HG03025 (cell line): ENCODE measurements at regions not wholly inside any gene's neighbourhood (a gene's known extent, or its start where the extent isn't known, plus 50 kb on each side); places are given as distances from the start of the nearest gene placed in this dataset.

Experiments used
- ATAC-seq: cut with Tn5 transposase; IDR thresholded peaks from one replicate; pipeline ENCODE4 v1.9.1; 2021; ENCODE audit warnings: mild to moderate bottlenecking, moderate library complexity; ENCODE audit not compliant: unreplicated experiment, low FRiP score

DNA sequence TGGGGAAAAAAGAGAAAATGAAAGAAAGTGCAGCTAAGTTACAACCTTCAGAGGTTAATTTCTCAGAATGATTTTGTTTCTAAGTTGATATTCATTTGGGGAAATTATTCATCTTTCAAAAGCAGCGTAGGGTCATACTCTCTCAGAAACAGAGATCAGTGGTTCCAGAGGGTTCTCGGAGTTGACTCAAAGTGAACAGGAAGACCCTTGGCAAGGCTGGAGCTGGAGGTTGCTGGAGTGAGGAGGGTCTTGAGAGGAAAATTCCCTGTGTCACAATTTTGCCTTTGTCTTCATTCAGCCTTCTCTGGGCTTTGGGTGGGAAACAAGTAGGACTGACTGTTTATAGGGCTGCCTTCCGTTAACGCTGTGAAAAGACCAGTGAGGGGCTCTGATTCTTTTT is 168.2 kb downstream of the ICOS start:
- no peak for ATAC-seq

DNA sequence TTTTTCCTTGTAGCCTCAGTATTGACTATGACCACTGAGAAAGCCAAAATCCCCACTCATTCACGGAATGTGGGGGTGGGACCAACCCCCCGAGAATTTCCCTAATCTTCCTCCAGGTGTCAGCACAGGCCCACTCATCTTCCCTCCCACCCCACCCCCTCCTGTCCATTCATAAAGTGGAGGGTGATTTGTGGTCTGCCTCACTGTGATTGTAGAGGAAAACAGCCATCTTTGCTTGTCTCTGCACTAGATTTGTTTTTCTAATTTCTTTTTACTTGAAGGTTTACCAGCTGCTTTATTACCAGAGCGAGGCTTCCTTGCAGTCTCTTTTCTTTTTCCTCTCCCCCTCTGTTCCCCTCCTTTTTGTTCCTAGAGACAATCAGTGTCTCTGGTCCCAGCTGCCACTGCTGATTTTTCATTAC is 171.8 kb downstream of the ICOS start:
- ATAC-seq: no peak

DNA sequence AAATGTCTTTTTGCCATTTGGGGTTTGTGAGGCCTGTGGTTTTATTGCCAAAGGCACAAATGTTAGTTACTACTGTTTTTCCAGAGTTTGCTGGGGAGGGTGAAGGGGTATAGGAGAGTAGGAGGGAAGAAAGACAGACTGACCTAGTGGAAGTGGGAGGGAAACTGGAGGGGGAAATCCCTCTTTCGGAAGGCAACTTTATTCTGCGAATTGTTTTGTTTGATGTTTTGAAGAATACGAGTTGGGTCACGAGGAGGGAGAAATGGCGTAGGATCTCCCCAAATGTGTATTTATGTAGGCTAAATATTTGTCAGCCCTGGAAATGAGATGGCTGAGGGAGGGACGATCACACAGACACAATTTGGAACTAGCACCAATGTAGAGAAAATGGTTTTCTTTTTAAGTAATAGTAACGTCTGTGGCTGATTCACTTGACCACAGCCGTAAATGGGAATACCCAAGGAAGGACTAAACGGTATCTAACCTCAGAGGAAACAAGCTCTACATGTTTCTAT is 172.3 kb downstream of the ICOS start:
- ATAC-seq: no peak

DNA sequence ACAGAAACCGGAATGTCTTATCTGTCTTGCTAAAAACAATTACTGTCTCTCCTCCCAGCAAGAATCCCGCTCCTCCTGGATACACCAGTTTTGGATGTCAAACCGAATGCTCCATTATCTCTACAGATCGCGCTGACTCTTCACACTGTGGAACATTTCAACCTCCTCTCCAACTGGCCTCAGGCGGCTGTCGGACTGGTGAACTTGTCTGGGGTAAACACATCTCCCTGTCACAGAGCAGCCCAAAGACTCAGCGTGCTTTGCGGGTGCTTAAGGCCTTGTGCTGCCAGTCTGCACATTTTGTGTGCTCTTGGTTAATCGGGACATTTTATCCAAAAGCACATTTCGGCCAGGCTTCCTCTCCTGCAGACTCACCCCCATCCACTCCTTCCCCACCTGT is 173.1 kb downstream of the ICOS start:
- ATAC-seq: no peak

DNA sequence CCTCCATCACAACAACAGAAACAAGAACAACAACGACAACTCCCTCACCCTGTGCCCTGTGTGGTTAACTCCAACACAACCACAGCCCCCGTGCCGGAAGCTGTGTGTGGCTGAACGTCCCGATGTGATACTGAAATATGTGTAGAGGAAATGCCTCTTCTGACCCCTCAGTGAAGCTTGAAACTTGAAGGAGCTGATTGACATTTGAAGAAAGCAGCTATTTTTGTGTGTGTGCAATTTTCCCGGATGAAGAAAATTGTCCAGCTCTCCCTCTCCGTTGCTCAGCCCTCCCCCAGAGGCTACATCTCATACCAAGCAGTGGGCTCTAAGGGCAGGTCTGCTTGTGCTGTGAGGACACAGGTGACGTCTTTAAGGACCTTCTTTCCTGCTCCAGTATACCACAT is 173.8 kb downstream of the ICOS start:
- peak; percentile 81 for ATAC-seq

DNA sequence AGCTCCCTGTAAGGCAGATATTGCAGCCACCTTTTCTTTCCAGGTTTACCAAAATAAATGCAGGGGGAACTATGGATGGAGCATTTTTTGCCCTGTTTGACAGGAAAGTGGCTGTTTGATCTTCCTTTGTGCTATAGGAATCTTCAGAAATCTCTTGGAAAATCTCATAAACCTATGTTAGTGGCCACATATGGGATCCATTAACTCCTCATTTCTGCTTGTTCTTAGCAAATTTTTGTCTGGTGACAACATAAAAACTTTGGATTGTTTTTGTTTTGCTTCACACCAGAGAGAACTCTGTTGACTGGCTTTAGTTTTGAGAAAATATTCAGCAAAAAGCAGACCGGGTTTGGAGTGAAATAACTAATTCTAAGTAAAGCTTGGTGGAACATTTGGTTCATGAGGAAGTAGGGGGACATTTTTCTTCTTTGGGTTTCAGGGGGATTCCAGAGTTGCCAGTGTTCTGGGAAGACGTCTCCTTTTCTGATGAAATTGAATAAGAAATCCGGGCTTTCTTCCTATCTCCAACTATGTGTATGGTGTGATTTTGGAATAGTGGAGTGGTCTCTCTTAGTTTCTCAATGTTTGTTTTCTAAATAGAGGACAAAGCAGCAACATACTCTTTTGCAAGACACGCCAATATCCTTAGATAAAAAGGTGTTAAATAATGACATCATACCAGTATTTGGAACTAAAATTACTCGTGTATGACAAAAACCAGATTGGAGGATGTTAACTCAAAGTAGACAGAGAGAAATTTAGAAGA is 174.4 kb downstream of the ICOS start:
- ATAC-seq: no peak

DNA sequence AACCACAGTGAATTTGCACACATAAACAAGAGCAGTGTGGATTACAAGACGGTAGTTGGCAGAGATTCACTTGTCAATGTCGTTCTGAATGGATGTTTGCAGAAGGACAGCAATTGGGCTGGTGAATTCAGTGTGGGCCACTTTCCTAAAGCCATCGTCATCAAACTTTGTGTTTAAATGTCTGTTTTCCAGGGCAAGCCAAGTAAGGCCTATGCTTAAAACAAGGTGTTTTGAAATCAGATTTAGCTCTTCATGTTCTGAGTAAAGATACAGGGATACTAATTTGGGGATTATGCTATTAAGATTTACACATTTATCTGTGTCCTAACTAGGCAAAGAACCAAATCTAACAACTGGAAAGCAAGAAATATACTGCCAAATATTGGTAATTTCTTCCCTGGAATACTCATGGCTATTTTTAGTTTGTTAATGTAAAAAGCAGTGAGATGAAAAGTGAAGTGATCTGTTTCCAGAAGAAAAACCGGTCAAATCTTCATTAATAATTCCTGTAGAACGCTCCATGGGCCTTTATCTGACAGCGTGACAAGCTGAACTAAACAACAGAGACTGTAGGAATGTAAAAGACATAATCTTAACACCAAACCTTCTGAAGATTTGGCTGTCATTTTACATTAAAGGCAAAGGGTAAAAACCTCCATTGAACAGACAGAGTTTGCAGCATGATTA is 175.7 kb downstream of the ICOS start:
- no peak for ATAC-seq

DNA sequence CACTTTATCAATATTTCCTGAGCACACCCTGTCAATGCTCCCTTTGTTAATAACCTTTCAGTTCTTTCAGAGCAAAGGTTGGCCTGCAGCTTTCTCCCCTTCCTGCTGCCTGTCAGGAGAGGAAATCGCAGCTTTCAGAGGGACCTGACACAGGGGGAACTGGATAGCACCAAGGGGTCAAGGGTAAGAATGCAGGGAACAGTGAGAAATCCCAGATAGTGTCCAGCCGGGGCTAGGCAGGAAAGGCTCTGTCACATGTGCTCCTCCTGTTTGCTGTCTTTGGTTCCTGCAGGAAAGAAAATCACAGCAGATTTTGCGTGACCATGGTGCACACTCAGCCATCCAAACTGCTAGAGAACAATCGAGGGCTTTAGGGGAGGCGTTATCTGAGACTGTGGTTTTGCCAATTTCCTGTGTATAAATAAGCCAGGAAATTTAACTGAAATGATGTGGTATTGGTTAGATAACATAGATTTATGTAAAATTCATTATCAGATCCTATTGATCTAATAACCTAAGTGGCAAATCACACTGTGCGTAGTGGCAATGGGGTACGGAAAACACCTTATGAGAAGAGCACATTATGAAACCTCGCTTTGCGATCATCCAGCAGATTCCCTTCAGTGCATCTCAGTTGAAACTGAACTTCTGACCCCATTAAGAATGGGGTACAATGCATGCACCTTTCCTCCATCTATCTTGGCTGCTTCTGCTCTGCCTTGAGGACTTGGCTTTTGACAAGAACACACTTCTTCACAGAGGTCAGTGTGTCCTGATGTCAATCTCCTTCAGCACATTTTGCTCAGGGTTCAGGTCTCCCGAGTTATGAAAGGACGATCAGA is 178.0 kb downstream of the ICOS start:
- no peak for ATAC-seq

DNA sequence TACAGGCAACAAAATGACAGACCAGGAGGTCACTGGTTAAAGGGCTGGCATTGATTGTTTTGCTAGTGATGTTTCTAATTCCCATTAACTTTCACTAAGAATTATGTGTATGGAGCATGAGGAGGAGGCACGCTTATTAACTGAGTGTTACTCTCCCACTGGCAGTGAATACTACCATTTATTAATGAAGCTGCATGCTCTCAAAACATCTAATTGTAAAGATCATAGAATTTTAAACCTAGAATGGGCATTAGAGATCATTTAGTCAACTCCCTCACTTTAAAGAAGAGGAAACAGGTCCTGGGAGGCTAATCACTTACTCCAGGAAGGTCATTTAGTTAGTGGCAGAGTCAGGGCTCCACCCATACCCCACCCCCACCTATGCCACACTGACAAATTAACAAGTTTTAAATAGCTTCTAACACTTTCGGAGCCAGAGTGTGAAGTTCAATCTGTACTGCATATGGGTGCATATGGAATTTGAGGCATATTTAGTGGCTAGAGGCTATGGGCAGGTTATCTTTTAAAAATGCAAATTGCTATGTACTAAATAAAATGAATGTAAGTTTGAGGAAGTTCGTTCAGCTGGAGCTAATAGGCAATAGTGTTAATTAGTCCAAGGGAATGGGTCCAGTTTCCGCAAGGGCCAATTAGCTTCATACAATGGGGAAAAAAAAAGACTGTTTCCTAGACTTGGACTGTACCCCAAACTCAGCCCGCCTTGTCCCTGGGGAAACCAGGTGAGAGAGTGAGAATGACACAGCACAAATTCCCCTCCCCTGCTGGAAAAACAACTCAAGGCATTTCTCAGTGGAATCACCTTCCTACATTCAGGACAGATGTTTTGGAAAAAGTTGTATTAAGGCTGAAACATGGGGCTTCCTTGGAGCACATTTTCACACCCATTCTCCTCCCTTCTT is 178.8 kb downstream of the ICOS start:
- no peak for ATAC-seq

DNA sequence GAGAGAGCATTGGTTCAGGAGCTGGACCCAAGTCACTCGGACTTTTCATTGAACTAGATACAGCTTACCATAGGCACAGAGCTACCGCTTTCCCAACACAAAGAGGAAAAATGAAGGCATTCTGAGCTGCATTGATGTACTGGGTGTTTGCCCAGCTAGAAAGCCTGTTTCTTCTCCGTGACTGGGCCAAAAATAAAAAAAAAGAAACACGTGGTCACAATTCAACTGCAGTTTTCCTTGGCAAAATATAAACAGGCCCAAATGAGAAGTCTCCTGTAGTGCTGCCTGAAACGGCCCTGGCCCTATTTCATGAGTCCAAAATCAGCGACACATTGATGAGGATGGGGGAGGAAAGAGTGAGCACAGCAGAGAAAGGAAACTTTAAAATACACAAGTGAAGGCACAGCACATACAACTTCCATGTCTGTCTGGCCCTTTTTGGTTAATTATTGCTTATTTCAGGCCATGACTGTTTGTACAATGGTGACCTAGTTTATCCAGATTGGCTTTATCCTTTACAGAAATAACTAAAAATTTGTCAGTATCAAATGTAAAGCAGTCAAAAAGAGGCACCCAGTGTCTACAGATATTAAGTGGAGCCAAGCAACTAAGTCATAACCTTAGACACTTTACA is 179.7 kb downstream of the ICOS start:
- no peak for ATAC-seq

DNA sequence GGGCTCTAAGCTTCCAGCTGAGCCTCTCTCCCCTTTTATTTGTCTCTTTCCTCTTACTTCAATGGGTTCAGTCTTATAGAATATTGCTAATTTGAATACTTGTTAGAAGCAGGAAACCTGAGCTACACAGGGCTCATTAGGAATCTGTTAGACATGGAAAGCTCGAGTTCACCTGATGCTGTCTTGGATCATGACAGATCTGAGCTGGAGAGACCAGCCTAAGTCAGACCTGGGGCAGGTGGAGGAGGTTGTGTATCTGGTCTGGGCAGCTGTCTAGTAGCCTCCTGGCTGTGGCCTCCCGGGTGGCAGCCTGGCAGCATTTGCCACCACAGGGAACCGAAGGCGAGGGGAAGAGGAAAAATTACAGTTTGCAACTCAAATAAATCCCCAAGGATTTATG is 185.9 kb downstream of the ICOS start:
- ATAC-seq: no peak

DNA sequence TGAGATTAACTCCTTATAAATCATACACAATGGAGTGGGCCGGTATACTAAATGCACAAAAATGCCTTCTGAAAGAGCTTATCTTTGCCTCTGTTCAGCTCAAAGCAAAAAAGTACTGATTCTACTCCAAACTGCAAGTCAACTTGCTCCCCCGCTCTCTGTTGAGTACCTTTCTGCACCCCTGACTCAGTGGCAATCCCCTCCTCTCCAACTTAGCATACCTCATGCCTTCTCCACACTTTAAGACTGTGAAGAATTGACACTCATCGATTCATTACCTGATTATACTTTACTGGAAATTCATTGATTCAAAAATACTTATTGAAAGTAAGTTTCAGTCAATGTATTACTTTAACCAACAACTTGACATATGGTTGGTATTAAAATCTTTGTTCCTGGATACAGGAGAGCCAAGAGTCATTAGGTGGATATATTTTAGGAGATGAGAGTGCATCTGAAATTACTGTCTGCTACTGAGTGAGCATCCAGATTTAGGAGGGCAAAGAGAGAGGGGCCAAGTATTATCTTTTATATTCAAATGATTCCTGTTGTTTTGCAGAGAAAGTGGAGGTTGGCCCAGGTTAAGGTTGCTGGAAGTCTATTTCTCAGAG is 187.7 kb downstream of the ICOS start:
- no peak for ATAC-seq

DNA sequence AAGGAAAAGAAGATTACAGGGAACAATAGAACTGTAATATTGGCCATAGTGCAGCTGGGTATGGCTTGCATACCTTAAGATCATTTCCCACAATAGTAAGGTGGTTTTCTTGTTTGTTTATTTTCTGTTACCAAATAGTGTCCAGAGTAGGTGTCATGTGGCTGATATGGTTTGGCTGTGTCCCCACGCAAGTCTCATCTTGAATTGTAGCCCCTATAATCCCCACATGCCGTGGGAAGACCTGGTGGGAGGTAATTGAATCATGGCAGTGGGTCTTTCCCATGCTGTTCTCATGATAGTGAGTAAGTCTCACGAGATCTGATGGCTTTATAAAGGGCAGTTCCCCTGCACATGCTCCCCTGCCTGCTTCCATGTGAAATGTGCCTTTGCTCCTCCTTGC is 190.1 kb downstream of the ICOS start:
- ATAC-seq: no peak

DNA sequence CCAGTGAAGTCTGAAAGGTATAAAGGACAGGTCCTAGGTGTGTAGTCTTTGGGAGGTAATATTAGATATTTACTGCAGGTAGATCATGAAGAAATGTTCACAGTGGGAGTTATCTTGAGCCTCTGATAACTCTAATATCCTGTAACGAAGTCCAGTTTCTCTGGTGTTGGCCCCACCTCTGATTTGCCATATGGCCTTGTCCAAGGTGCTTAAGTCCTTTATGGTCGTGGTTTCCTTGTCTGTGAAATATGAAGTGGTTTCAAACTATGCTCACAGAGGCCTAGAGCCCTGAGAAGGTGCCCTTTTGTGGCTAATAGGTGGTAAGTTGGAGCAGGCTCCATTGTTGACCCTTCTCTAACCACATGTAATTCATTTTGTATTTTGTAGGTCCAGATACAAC is 190.7 kb downstream of the ICOS start:
- no peak for ATAC-seq

DNA sequence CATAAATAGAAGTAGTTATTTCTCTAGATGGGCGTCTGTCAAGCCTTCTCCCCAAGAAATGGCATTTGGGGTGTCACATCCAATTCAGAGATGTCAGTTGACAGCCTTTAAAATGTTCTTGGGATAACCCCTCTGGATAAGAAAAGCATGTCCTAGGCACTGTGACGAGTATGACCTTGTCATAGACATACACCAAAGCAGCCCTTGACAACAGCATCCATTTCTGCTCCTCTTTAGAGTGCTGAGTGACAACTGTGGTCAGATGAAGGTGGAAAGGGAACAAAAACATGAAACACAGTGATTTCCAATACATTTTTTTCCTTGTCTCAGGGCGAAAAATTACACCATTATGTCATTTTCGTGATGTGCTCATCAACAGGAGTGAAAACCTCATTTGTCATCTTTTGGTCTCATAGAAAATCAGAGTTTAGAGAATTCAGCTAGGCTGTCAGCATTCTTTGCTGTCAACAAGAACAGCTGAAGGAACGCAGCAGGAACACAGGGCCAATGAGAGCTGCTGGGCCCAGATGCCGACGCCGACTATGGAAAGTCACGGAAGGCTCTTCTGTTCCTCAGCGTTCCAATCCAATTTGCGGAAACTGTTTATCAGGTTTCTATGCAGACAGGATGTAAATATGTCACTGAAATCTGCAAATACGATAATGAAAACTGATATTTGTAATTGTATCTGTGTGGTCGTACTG is 193.2 kb downstream of the ICOS start:
- ATAC-seq: no peak

DNA sequence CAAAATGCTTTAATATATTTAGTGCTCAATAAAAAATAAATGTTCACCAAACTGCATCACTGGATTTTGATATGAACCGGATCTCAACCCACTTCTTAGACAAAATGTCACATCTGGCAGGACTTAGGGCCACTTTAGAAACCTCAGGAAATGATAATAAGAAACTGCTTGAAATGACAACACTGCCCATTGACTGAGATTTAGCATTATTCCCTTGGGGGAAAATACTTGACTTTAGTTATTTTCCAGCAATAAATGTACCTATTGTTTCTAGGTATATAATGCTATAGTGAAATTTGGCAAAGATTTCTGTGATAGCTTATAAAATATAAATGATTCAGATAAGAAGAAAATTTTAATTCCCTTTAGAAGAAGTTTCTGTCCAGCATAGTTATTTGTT is 195.1 kb downstream of the ICOS start:
- ATAC-seq: no peak

DNA sequence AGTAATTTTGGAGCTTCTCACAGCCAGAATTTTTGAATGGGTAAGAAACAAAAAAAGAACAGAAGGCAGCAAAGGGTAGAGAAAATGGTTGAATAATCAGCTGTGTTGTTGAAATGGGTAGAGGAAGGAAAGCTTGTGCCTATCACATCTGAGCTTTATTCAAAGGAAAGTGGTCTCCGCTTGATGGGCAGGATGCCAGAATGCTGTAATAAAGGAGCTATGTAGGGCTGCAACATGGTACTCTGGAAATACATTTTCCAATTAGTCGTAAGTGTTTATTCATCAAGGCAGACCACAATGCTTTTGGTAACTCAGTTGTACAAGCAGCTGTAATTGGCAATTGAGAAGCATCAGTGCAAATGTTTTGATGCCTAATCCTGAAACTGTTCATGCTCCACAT is 196.9 kb downstream of the ICOS start:
- ATAC-seq: no peak

DNA sequence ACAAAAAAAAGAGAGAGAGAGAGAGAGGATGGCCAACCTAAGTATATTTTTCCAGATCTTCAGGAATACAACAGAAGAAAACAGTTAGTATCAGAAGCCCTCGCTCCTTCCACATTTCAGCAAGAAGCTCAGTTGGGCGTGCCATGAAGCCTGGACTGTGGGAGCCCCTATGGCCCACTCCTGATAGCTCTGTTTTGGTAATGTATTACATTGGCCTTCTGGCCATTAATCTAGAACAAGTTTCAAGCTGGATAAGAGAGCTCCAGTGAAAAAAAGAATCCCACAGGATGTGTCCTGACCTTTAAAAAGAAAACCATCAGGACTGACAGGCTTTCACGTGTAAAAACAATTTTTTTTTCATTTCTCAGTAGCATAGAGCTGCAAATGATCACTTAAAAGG is 197.9 kb downstream of the ICOS start:
- no peak for ATAC-seq

DNA sequence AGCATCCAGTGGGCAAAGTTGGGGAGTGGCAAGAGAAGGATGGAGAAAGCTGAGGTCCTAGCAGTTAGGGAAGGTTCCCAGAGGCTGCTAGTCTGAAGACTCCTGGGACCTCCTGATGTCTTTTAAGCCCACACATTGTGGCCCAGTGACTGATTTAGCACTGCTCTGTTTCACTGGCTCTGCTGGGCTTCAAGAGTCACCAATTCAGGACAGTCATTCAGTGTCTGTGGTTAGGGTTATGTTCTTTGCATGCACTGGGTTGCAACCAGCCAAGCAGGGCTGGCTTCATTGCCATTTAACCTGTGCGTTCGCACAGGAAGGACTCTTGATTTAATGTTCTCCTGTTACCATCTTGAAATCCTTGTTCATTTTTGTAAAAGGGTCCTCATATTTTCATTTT is 199.2 kb downstream of the ICOS start:
- ATAC-seq: no peak
